GM19455 (cell line): ENCODE measurements at regions not wholly inside any gene's neighbourhood (a gene's known extent, or its start where the extent isn't known, plus 50 kb on each side); places are given as distances from the start of the nearest gene placed in this dataset.

Experiments used
- ATAC-seq: cut with Tn5 transposase; IDR thresholded peaks from one replicate; pipeline ENCODE4 v1.9.1; 2021; ENCODE audit not compliant: unreplicated experiment

DNA sequence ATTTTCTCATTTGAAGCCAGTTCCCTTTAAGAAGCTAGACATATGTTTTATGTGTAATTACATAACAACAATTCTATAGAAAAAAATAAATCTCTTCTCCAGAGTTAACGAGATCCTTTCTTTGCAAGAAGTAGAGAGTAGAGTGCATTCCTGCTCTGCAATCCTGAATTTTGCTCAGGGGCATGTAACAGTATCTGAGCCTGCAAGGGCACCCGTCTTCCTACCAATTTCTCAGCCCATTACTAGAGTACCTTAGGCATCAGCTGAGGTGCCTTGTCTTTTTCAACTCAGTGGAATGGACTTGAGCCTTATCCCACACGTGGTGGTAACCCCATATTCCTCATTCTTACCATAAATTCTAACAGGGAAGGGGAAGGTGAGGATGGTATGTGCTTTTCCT, 205.9 kb downstream of the IKZF2 start:
- ATAC-seq, result no peak

DNA sequence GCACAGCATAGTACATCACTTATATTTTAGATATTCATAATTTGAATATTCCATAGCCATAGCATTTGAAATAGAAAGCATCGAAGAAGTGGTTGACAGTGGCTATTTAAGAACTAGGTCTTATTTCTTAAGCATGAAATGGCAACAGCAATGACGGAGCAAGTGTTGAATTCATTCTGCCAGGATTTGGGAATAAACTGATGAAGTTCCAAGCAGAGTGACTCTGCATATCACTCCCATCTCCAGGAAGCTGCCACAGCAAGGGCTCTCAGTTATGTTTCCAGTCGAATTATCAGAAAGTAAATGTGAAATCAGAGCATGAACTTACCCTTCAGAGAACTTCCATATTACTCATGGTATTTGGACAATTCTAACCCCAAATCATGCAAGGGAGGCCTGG, 208.1 kb downstream of the IKZF2 start:
- no peak for ATAC-seq

DNA sequence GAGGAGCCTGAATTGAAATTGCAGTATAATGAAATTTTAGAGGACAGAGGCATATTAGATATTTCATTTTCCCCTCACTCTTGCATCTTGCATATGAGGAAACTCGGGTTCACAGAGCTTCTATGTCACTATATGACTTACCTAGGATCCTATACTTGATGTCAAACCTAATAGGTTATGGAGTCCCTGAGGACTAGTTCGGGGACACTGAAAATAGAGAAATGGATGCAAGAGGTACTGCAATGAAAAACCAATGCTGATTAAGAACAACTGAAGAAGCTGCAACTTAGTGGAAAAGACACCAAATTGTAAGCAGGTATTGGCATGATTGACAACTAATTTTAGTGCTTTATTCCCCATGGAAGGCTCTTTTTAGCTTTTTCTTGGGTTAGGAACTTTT, 210.1 kb downstream of the IKZF2 start:
- no peak for ATAC-seq

GRCh38 chr2:212940816-212941215, 210.6 kb downstream of the IKZF2 start:
- no peak for ATAC-seq

GRCh38 chr2:212939777-212940531, 211.5 kb downstream of the IKZF2 start:
- no peak for ATAC-seq

DNA sequence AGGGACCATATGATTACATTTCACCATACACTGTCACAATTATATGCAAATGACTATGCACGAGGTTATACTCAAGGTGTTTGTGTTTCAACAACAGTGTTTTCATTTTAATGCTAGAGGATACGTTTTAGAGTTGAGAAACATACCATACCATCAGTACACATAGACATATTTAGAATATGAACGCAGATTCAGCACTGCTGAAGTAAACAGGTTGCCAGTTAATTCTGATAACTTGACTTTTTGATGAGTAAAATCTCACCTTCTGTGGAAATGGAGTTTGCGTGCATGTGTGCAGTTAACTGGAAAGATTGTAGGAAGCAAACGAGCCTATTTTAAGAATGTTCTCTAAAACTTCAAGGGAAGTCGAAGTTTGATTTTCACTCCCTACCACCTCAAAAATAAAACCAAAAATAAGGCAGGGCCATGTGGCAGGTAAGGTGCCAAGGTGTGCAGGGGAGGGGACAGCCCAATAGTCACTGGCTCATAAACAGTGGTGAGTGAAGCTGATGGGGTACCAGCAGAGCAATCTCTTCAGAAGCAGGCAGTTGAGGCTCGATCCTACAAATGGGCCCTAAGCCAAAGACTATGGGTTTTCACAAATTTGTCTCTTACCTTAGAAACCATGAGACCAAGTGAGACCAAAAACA, 213.1 kb downstream of the IKZF2 start:
- ATAC-seq, result no peak

- ATAC-seq, result no peak
Measured at GRCh38 chr2:212936572-212936971, 214.8 kb downstream of the IKZF2 start.

DNA sequence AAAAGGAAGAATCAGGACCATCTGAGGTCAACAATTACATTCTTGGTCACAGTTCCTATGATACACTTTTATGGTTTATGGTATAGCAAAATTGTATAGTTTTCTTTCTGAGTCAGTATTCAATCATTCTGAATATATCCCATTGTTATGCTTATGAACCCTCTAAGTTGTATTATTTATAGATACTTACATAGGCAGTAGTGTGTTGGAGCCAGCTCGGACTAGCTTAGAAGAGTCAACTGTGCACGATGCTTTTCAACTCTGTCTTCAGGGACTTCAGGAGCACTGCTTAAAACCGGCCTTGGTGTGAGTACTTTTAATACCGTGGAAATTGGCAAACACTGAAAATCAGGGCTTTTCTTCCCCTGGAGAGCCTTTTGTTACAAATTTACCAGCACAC, 215.7 kb downstream of the IKZF2 start:
- ATAC-seq, result no peak

GRCh38 chr2:212931271-212931670, 220.1 kb downstream of the IKZF2 start:
- no peak for ATAC-seq

DNA sequence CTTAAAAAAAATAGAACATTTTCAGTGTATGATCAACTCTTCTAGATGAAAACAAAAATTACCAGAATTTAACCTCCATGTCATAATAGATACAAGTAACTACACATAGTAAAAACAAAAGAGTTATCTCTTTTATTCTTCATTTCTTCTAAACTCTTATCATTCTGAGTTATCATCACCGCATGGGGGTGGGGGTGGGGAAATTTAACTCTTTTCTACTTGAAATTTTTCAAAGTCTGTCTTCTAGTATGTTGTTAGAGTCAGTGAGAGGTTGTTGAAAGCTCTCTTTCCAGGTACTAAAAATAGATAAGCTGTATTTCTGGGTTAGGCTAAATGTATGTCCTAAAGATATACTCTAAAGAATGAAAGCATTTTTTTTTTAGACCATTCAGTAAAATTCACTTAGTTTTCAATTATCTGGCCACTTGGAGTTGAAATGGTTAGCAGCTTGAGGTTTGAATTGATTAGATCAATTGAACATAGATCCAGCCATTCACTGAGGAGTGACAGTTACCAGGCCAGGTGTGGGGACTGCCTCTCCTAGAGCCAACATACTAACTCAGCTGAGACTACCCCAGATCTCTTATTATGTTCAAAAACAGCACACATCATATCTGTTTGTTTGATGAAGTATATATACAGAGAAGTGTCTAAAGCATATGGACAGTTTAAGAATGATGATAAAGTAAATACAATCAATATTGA, 220.7 kb downstream of the IKZF2 start:
- no peak for ATAC-seq

DNA sequence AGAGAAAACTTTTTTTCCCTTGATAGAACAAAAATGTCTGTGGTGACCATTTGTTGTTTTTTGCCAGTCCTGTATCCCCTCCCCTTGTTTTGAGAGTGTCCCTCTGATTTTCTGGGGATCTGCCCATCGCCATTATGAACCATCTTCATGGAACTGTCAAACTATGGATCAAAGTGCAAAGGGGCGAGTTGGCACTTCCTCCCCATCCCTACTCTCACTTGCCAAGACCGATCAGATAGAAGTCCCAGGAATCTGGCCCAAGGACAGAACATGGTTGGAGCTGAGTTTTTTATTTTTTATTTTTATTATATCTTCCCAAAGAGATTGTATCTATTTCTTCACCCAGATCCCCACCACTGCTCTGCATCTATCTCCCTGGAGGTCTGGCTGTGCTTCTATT, 221.4 kb downstream of the IKZF2 start:
- no peak for ATAC-seq

DNA sequence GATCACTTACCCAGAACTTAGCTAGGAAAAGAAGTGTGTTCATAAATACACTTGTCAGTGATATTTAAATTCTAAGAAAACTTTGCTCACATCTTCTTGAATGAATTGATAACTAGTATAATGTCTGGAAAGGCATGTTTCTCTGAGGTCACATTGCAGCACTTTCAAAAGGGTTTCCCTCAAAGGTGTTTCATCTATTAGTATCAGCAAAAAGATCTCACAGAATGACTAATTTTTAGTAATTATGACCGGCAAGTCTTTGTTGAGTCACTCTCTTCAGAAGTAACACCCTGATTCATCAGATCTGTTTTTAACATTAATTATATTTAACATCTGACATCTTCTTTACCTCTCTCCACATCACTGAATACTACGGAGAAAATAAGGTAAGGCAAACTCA, 222.3 kb downstream of the IKZF2 start:
- ATAC-seq, result no peak

DNA sequence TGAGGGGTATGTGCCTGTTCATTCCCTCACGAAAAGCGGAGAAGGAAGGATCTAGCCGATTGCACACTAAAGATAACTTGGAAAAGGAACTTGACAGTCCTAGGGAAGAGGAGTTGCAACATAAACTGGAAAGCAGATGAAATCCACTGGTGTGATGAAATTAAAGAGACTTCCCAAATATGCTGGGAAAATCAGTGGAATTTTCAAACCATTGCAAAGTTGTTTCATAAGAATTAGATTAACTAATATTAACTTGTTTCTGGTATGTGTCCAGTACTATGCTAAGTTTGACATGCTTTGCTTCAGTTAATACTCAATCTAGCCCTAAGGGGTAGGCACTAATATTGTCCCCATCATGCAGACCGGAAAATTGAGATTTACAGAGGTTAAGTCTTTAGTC, 222.7 kb downstream of the IKZF2 start:
- no peak for ATAC-seq

GRCh38 chr2:212926940-212927339, 224.5 kb downstream of the IKZF2 start:
- no peak for ATAC-seq

DNA sequence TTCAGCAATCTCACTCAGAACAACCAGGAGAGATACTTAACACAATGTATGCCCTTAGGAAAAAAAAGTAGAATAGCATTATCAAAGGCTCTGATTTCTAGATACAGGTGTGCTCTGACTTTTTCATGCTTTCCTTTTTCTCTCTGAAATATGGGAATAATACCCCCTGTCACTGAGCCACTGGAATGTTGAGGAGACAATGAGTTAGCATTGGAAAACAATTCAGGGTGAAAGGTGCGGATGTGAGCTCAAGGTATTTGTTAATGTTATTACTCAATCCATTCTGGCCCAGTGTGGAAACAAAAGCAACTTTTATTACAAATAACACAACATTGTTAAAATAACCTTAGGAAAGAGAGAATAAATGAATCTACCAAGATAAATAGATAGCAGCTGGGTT, 228.0 kb downstream of the IKZF2 start:
- ATAC-seq, result no peak

- ATAC-seq, result no peak
Measured at GRCh38 chr2:212922701-212923100, 228.7 kb downstream of the IKZF2 start.

DNA sequence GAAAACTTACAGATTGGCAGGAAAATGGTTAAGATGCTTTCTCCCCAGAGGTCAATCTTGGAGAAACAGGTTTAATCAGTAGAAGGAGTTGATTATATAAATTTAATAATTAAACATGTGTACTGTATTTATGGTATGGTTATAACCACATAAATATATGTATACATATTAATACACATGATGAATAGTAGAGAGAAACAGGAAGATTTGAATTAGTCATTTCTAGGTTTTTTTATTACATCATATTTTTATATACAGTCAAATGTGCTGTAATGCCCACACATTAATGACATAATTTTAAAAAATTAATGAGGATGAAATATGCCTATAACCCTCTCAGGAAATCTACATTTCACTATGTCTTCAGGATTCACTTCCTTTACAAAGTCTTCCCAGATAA, 229.7 kb downstream of the IKZF2 start:
- ATAC-seq, result no peak

DNA sequence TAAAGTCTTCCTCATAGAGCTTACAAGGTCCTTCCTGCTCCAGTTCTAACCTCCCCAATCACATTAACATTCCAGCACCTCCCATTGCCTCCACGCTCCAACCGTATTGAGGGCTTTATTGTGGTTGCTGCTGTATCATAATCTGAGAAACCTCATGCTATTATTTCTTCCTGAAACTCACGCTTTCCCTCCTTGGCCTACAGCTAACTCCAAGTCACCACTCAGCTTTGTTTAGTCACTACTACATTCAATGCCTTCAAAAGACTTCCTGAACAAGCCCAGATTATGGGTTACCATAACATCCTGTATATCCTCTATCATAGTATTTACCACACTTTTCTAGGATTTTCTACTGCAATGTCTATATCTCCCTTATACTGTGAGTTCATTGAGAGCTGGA, 230.4 kb downstream of the IKZF2 start:
- no peak for ATAC-seq

DNA sequence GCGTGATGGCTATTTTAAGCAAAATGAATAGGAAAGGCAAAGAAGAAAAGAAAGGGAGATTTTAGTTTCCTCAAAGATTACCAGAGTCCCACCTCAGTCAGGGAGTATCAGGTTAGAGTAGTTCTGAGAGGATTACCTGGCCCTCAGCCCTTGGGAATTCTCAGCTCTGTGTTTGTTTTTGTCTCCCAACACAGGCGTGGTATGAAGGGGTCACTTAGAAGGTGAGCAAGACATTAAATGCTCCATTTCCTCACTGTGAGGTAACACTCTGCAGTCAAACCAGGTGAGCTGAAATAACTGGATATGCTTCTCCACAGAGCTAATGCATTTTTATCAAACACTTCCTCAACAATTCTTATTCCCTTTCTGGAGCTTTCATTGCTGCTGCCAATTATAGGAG, 232.2 kb downstream of the IKZF2 start:
- ATAC-seq, result no peak

DNA sequence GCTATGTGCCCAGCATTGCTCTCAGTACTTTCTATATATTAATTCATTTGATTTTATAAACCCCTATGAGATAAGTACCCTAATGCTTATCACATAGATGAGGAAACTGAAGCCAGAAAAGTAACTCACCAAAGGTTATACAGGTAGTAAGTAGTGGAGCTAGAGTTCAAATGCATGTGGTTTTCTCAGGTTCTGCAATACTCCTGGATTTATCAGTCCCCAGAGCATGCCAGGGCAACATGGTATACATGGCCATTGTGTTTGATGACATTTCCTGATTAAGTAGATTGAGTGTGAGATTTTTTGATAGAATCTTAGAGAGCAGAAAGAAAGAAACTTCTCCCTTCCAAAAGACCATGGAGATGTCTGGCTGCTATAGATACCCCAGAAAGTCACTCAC, 233.1 kb downstream of the IKZF2 start:
- no peak for ATAC-seq

- no peak for ATAC-seq
Measured at GRCh38 chr2:212915121-212915782, 236.2 kb downstream of the IKZF2 start.

- ATAC-seq, result no peak
Measured at GRCh38 chr2:212914392-212914791, 237.0 kb downstream of the IKZF2 start.
